OCI-LY7 (cell line): ENCODE measurements at regions not wholly inside any gene's neighbourhood (a gene's known extent, or its start where the extent isn't known, plus 50 kb on each side); places are given as distances from the start of the nearest gene placed in this dataset.

Experiments
- CTCF ChIP-seq: fragments of 200-600 bp; sonication (generic); conservative IDR thresholded peaks from 2 replicates; pipeline ENCODE4 v1.5.1; 2014; ENCODE audit warnings: mild to moderate bottlenecking, antibody characterized with exemption, low read length, moderate library complexity, mixed read lengths
- EZH2phosphoT487 ChIP-seq: fragments of 200-600 bp; sonication (generic); IDR thresholded peaks from 2 replicates; pipeline ENCODE4 v1.6.1; 2018; ENCODE audit warnings: low read depth, borderline replicate concordance, mild to moderate bottlenecking, mixed run types, antibody characterized with exemption, low read length, moderate library complexity, mixed read lengths

- TF ChIP-seq CTCF (no peak), EZH2phosphoT487 (no peak)
These were observed 58.5 kb upstream of the CTLA4 start for GRCh38 chr2:203809084-203809521.
